Erythroblast (primary cell): ENCODE measurements at regions not wholly inside any gene's neighbourhood (a gene's known extent, or its start where the extent isn't known, plus 50 kb on each side); places are given as distances from the start of the nearest gene placed in this dataset.

ENCODE experiments used
- DNase-seq, 2 experiments: peaks; one replicate each; lab custom pipeline; 2025; lab: John Stamatoyannopoulos, UW
- GATA1 ChIP-seq: IDR thresholded peaks from 2 replicates; pipeline ENCODE4 v1.6.1; 2011; ENCODE audit warnings: low read depth, mild to moderate bottlenecking, control low read depth, low read length, moderate library complexity
- POLR2A ChIP-seq: IDR thresholded peaks from 2 replicates; pipeline ENCODE4 v1.6.1; 2011; ENCODE audit warnings: mild to moderate bottlenecking, low read length

- no peak for TF ChIP-seq POLR2A
- TF ChIP-seq GATA1: no peak
- no peak for DNase-seq
Measured at GRCh38 chr12:65696227-65696626, 128.1 kb upstream of the HMGA2 start.

GRCh38 chr12:65699251-65699650 lies 125.0 kb upstream of the HMGA2 start:
- TF ChIP-seq GATA1 (no peak), POLR2A (no peak)
- DNase-seq: no peak

- TF ChIP-seq POLR2A (no peak), GATA1 (no peak)
- DNase-seq: no peak
Measured at GRCh38 chr12:65703176-65703575, 121.1 kb upstream of the HMGA2 start.

- TF ChIP-seq POLR2A (no peak), GATA1 (no peak)
Measured at GRCh38 chr12:65705380-65705876, 118.9 kb upstream of the HMGA2 start.

GRCh38 chr12:65707051-65707450 lies 117.2 kb upstream of the HMGA2 start:
- TF ChIP-seq POLR2A (no peak), GATA1 (no peak)
- DNase-seq: no peak

More at GRCh38 chr12:65705380-65705876, 118.9 kb upstream of the HMGA2 start:
- DNase-seq: no peak

GRCh38 chr12:65712260-65713004 lies 111.9 kb upstream of the HMGA2 start:
- TF ChIP-seq POLR2A (no peak), GATA1 (no peak)
- DNase-seq: no peak

- no peak for DNase-seq
- TF ChIP-seq POLR2A (no peak), GATA1 (no peak)
Measured at GRCh38 chr12:65715961-65716360, 108.3 kb upstream of the HMGA2 start.

- DNase-seq: no peak
- TF ChIP-seq GATA1 (no peak), POLR2A (no peak)
Measured at GRCh38 chr12:65720136-65721130, 103.8 kb upstream of the HMGA2 start.

- TF ChIP-seq GATA1 (no peak), POLR2A (no peak)
- no peak for DNase-seq
Measured at GRCh38 chr12:65721541-65722190, 102.6 kb upstream of the HMGA2 start.

- TF ChIP-seq POLR2A (no peak), GATA1 (no peak)
- DNase-seq: no peak
Measured at GRCh38 chr12:65725376-65725775, 98.9 kb upstream of the HMGA2 start.

GRCh38 chr12:65728455-65728847 lies 95.8 kb upstream of the HMGA2 start:
- DNase-seq: no peak
- TF ChIP-seq POLR2A (no peak), GATA1 (no peak)

GRCh38 chr12:65728848-65729793 lies 95.2 kb upstream of the HMGA2 start:
- no peak for TF ChIP-seq GATA1
- TF ChIP-seq POLR2A: no peak
- DNase-seq: no peak
